ENCODE measurements at regions not wholly inside any gene's neighbourhood (a gene's known extent, or its start where the extent isn't known, plus 50 kb on each side); places are given as distances from the start of the nearest gene placed in this dataset.

GRCh38 chr9:2568689-2569088, 52.9 kb upstream of the VLDLR start:
- ATAC-seq, result no peak
- intact Hi-C loops (cut with DNase I), result no loop called here
- H3K27ac ChIP-seq, result no peak overlapping the region

GRCh38 chr9:2570615-2571479, 50.7 kb upstream of the VLDLR start:
- Histone ChIP-seq H3K4me1 (peaks cover 10% of the 10 kb centered on the region), H3K27me3 (no peaks in the 10 kb centered on the region), H3K9me3 (no peaks in the 10 kb centered on the region), H3K4me3 (no peak overlapping the region), H3K27ac (no peak overlapping the region), H3K36me3 (no peaks in the 10 kb centered on the region)
- peak; percentile 85 for DNase-seq
- ATAC-seq, result peak; percentile 94
- intact Hi-C loops (cut with DNase I), result no loop called here
- no peak for TF ChIP-seq CTCF (IDR thresholded peaks at IDR 0.05)

More at GRCh38 chr9:2568689-2569088, 52.9 kb upstream of the VLDLR start:
- Histone ChIP-seq H3K27me3 (no peaks in the 10 kb centered on the region), H3K9me3 (no peaks in the 10 kb centered on the region), H3K4me1 (peaks cover 10% of the 10 kb centered on the region), H3K4me3 (no peak overlapping the region), H3K36me3 (no peaks in the 10 kb centered on the region)
- no peak for DNase-seq
- TF ChIP-seq CTCF (IDR thresholded peaks at IDR 0.05), result no peak
